Uterus (tissue), 2 donors: ENCODE measurements at regions not wholly inside any gene's neighbourhood (a gene's known extent, or its start where the extent isn't known, plus 50 kb on each side); places are given as distances from the start of the nearest gene placed in this dataset.

Source experiments
- CTCF ChIP-seq, 4 experiments: fragments of 200-600 bp in 2 of 4; fragments of 450-650 bp in 2 of 4; sonication (generic) in 2 of 4; IDR thresholded peaks; one replicate each; pipeline ENCODE4 v1.5.1; 2016 to 2019; ENCODE audit warnings: antibody characterized with exemption in 4 of 4, mild to moderate bottlenecking in 2 of 4, moderate library complexity in 1 of 4
- POLR2A ChIP-seq, 2 donors: fragments of 450-650 bp; IDR thresholded peaks; one replicate each; pipeline ENCODE4 v1.6.1; 2016; ENCODE audit warnings: antibody characterized with exemption in 2 of 2, mild to moderate bottlenecking in 1 of 2, moderate library complexity in 1 of 2

GRCh38 chr15:39094116-39094515 is 486.8 kb upstream of the THBS1 start:
- TF ChIP-seq POLR2A (IDR thresholded peaks at IDR 0.05) (no peak), CTCF (IDR thresholded peaks at IDR 0.05) (no peak)
